ENCODE measurements at regions not wholly inside any gene's neighbourhood (a gene's known extent, or its start where the extent isn't known, plus 50 kb on each side); places are given as distances from the start of the nearest gene placed in this dataset.
A peak's percentile ranks its signal among the peaks of the same experiment; 100 is the strongest.

GRCh38 chr2:53423465-53423864 lies 344.1 kb upstream of the CHAC2 start:
- TF ChIP-seq, protein P1, sequence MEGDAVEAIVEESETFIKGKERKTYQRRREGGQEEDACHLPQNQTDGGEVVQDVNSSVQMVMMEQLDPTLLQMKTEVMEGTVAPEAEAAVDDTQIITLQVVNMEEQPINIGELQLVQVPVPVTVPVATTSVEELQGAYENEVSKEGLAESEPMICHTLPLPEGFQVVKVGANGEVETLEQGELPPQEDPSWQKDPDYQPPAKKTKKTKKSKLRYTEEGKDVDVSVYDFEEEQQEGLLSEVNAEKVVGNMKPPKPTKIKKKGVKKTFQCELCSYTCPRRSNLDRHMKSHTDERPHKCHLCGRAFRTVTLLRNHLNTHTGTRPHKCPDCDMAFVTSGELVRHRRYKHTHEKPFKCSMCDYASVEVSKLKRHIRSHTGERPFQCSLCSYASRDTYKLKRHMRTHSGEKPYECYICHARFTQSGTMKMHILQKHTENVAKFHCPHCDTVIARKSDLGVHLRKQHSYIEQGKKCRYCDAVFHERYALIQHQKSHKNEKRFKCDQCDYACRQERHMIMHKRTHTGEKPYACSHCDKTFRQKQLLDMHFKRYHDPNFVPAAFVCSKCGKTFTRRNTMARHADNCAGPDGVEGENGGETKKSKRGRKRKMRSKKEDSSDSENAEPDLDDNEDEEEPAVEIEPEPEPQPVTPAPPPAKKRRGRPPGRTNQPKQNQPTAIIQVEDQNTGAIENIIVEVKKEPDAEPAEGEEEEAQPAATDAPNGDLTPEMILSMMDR (IDR thresholded peaks at IDR 0.05; ENCODE audit: control insufficient read depth, insufficient read depth, low read depth, low read length, missing control alignments): no peak
- H3K4me3 ChIP-seq (ENCODE audit: control insufficient read depth, low read depth, low read length): no peak overlapping the region
- DNase-seq (ENCODE audit: low read depth): no peak

DNA sequence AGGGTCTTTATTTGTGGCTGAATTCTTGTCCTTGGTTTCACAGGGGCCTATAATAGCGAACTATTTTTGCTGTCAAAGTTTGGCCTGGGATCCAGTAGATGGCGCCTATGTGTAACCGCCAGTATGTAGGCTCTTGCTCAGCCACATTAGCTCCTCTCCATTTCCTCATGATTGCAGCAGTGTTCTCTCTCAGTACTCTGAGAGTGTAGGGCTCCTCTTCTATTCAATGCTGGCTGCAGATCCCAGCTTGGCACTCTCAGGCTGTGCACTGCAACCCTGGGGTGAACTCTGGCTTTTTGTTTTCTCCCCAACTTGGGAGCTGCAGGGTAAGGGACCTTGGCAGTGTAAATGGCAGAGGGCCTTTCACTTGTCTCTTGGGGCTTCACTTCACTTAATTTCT lies 344.6 kb upstream of the CHAC2 start:
- TF ChIP-seq, protein P1 (IDR thresholded peaks at IDR 0.05; ENCODE audit: control insufficient read depth, insufficient read depth, low read depth, low read length, missing control alignments): peak; percentile 71
- peak; percentile 31 for DNase-seq (ENCODE audit: low read depth)
- no peak overlapping the region for H3K4me3 ChIP-seq (ENCODE audit: control insufficient read depth, low read depth, low read length)

DNA sequence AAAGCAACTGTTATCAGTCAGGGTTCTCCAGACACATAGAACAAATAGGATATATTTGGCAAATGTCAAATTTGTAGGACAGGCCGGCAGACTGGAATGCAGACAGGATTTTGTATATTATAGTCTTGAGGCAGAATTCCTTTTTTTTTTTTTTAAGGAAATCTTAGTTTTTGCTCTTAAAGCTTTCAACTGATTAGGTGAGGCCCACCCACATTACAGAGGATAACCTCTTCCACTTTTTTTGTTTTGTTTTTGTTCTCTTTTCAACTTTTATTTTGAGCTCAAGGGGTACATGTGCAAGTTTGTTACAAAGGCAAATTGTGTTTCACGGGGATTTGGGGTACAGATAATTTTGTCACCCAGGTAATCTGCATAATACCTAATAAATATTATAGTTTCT lies 350.2 kb upstream of the CHAC2 start:
- DNase-seq (ENCODE audit: low read depth): no peak
- TF ChIP-seq, protein P1 (IDR thresholded peaks at IDR 0.05; ENCODE audit: control insufficient read depth, insufficient read depth, low read depth, low read length, missing control alignments): no peak
- H3K4me3 ChIP-seq (ENCODE audit: control insufficient read depth, low read depth, low read length): no peak overlapping the region

- TF ChIP-seq, protein P1 (IDR thresholded peaks at IDR 0.05; ENCODE audit: control insufficient read depth, insufficient read depth, low read depth, low read length, missing control alignments): no peak
- H3K4me3 ChIP-seq (ENCODE audit: control insufficient read depth, low read depth, low read length): no peak overlapping the region
- DNase-seq (ENCODE audit: low read depth): no peak
Measured at GRCh38 chr2:53407363-53408080, 360.1 kb upstream of the CHAC2 start.

GRCh38 chr2:53403792-53404413 lies 363.7 kb upstream of the CHAC2 start:
- TF ChIP-seq, protein P1 (IDR thresholded peaks at IDR 0.05; ENCODE audit: control insufficient read depth, insufficient read depth, low read depth, low read length, missing control alignments): no peak
- H3K4me3 ChIP-seq (ENCODE audit: control insufficient read depth, low read depth, low read length): no peak overlapping the region
- DNase-seq (ENCODE audit: low read depth): peak; percentile 39

DNA sequence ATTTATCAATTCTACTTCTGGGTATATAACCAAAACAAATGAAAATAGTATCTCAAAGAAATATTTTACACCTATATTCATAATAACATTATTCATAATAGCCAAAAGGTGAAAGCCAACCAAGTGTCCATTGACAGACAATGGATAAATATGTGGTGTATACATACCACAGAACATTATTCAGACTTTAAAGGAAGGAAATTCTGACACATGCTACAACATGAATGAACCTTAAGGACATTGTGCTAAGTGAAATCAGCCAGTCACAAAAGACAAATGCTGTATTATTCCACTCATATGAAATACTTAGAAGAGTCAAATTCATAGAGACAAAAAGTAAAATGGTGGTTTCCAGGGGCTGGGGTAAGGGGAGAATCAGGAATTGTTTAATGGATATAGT lies 370.5 kb upstream of the CHAC2 start:
- H3K4me3 ChIP-seq (ENCODE audit: control insufficient read depth, low read depth, low read length): no peak overlapping the region
- DNase-seq (ENCODE audit: low read depth): no peak
- TF ChIP-seq, protein P1 (IDR thresholded peaks at IDR 0.05; ENCODE audit: control insufficient read depth, insufficient read depth, low read depth, low read length, missing control alignments): no peak
